ENCODE measurements at regions not wholly inside any gene's neighbourhood (a gene's known extent, or its start where the extent isn't known, plus 50 kb on each side); places are given as distances from the start of the nearest gene placed in this dataset.

- peaks cover 53 to 65% of the 10 kb centered on the region in 2 donors for H3K4me1 Mint-ChIP-seq
- H3K27ac ChIP-seq (ENCODE audit: low read length) = no peak overlapping the region
- peaks cover 26 to 38% of the 10 kb centered on the region in 2 donors for H3K27me3 Mint-ChIP-seq (ENCODE audit: low read depth in 2 of 2)
- H3K9me3 ChIP-seq (ENCODE audit: control insufficient read depth, insufficient read depth, low read length) = no peaks in the 10 kb centered on the region
- H3K36me3 Mint-ChIP-seq = no peaks in the 10 kb centered on the region
- H3K9me3 Mint-ChIP-seq = no peaks in the 10 kb centered on the region
- no peaks in the 10 kb centered on the region for H3K27me3 ChIP-seq (ENCODE audit: control insufficient read depth, insufficient read depth, low read length)
- peaks cover 68% of the 10 kb centered on the region for H3K4me1 ChIP-seq (ENCODE audit: control insufficient read depth, insufficient read depth, low read length)
- H3K4me3 Mint-ChIP-seq = no peak overlapping the region
- 57% methylated on average over 2 of the region's 2 CpGs for WGBS (ENCODE audit: insufficient coverage)
- intact Hi-C loops (cut with micrococcal nuclease) = loop anchor here (5.0 kb wide), 1 partner anchor 761 kb away; no protein-coding TSS in a partner anchor
- TF ChIP-seq, protein P1, sequence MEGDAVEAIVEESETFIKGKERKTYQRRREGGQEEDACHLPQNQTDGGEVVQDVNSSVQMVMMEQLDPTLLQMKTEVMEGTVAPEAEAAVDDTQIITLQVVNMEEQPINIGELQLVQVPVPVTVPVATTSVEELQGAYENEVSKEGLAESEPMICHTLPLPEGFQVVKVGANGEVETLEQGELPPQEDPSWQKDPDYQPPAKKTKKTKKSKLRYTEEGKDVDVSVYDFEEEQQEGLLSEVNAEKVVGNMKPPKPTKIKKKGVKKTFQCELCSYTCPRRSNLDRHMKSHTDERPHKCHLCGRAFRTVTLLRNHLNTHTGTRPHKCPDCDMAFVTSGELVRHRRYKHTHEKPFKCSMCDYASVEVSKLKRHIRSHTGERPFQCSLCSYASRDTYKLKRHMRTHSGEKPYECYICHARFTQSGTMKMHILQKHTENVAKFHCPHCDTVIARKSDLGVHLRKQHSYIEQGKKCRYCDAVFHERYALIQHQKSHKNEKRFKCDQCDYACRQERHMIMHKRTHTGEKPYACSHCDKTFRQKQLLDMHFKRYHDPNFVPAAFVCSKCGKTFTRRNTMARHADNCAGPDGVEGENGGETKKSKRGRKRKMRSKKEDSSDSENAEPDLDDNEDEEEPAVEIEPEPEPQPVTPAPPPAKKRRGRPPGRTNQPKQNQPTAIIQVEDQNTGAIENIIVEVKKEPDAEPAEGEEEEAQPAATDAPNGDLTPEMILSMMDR (IDR thresholded peaks at IDR 0.05) = no peak
- peak in 1 of 3 donors; percentile 45 for ATAC-seq
- DNase-seq = no peak
- no peaks in the 10 kb centered on the region for H3K36me3 ChIP-seq (ENCODE audit: control insufficient read depth, insufficient read depth, low read length)
- H3K27ac Mint-ChIP-seq = no peak overlapping the region
- H3K4me3 ChIP-seq (ENCODE audit: low read length) = no peak overlapping the region
Observed at GRCh38 chr15:69725957-69726356, 273.3 kb downstream of the RPLP1 start.

DNA sequence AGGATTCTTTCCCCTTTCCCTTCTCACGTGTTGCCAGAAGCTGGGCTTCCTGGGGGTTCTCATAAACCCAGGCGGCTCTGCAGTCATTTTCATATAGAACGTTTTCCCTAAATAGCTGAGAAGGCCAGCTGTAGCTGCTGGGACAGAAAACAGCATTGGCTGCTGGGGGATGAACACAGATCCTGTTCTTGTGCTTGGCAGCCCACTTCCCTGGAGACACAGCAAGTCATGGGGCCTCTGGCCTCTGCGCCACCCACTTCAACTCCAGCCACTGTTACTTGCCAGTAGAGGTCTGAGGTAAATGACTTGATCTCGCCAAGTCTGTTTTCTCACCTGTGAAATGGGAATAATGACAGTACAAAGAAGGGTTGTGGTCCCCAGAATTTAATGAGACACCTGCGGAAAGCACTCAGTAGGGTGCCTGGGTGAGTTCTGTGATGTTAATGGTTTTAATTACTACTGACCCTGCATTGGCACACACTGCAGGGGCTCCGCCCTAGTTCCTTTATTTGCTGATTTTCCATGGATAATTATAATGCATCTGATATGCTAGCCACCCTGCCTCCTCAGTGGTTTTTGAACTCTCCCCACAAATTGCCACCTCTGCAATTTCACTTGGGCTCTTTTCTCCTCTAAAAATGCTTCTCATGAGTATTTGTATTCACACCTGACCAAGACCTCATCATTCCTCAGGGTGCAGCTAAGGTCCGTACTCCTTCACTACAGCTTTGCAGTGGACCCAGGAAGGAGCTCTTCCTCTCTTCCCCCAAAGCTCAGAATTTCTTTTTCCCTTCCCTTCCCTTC is 274.7 kb downstream of the RPLP1 start:
- TF ChIP-seq, protein P1 (IDR thresholded peaks at IDR 0.05) = no peak
- Histone ChIP-seq H3K4me1 (ENCODE audit: control insufficient read depth, insufficient read depth, low read length) (peaks cover 56% of the 10 kb centered on the region), H3K27ac (ENCODE audit: low read length) (no peak overlapping the region), H3K36me3 (ENCODE audit: control insufficient read depth, insufficient read depth, low read length) (no peaks in the 10 kb centered on the region), H3K4me3 (ENCODE audit: low read length) (no peak overlapping the region), H3K9me3 (ENCODE audit: control insufficient read depth, insufficient read depth, low read length) (no peaks in the 10 kb centered on the region), H3K27me3 (ENCODE audit: control insufficient read depth, insufficient read depth, low read length) (no peaks in the 10 kb centered on the region)
- no peaks in the 10 kb centered on the region for H3K36me3 Mint-ChIP-seq
- peaks cover 40 to 52% of the 10 kb centered on the region in 2 donors for H3K4me1 Mint-ChIP-seq
- no peak for DNase-seq
- intact Hi-C loops (cut with micrococcal nuclease) = loop anchor here (5.0 kb wide), 1 partner anchor 760 kb away; no protein-coding TSS in a partner anchor
- WGBS (ENCODE audit: insufficient coverage) = 92% methylated on average over 8 of the region's 8 CpGs
- no peak overlapping the region for H3K4me3 Mint-ChIP-seq
- H3K27me3 Mint-ChIP-seq (ENCODE audit: low read depth in 2 of 2) = peaks cover 39 to 45% of the 10 kb centered on the region in 2 donors
- no peak overlapping the region for H3K27ac Mint-ChIP-seq
- ATAC-seq = no peak
- H3K9me3 Mint-ChIP-seq = no peaks in the 10 kb centered on the region

GRCh38 chr15:69729167-69729748 is 276.6 kb downstream of the RPLP1 start:
- no peaks in the 10 kb centered on the region for H3K9me3 Mint-ChIP-seq
- peaks cover 39% of the 10 kb centered on the region for H3K4me1 ChIP-seq (ENCODE audit: control insufficient read depth, insufficient read depth, low read length)

More at GRCh38 chr15:69729167-69729748, 276.6 kb downstream of the RPLP1 start:
- H3K27me3 Mint-ChIP-seq (ENCODE audit: low read depth in 2 of 2) = peaks cover 55 to 57% of the 10 kb centered on the region in 2 donors
- peaks cover 20 to 38% of the 10 kb centered on the region in 2 donors for H3K4me1 Mint-ChIP-seq
- no peak overlapping the region for H3K27ac Mint-ChIP-seq
- H3K4me3 Mint-ChIP-seq = no peak overlapping the region
- H3K36me3 Mint-ChIP-seq = no peaks in the 10 kb centered on the region
- H3K27me3 ChIP-seq (ENCODE audit: control insufficient read depth, insufficient read depth, low read length) = no peaks in the 10 kb centered on the region
- no peaks in the 10 kb centered on the region for H3K9me3 ChIP-seq (ENCODE audit: control insufficient read depth, insufficient read depth, low read length)
- DNase-seq (peak; percentile 68 to 87), ATAC-seq (peak in 2 of 3 donors; percentile 37 to 50)
- TF ChIP-seq, protein P1 (IDR thresholded peaks at IDR 0.05) = peak; percentile 85
- H3K27ac ChIP-seq (ENCODE audit: low read length) = no peak overlapping the region
- 35% methylated on average over 6 of the region's 9 CpGs for WGBS (ENCODE audit: insufficient coverage)
- no peak overlapping the region for H3K4me3 ChIP-seq (ENCODE audit: low read length)
- intact Hi-C loops (cut with micrococcal nuclease) = loop anchor here (5.0 kb wide), 1 partner anchor 758 kb away; no protein-coding TSS in a partner anchor
- H3K36me3 ChIP-seq (ENCODE audit: control insufficient read depth, insufficient read depth, low read length) = no peaks in the 10 kb centered on the region
